HG02973 (cell line): ENCODE measurements at regions not wholly inside any gene's neighbourhood (a gene's known extent, or its start where the extent isn't known, plus 50 kb on each side); places are given as distances from the start of the nearest gene placed in this dataset.

ENCODE experiments used
- ATAC-seq: cut with Tn5 transposase; IDR thresholded peaks from one replicate; pipeline ENCODE4 v1.9.1; 2021; ENCODE audit warnings: moderate library complexity; ENCODE audit not compliant: unreplicated experiment

- no peak for ATAC-seq
These were observed 225.7 kb downstream of the UTP18 start for GRCh38 chr17:51486091-51486490.

- ATAC-seq = no peak
These were observed 226.7 kb downstream of the UTP18 start for GRCh38 chr17:51486885-51487520.

- no peak for ATAC-seq
These were observed 227.6 kb downstream of the UTP18 start for GRCh38 chr17:51487947-51488346.

- no peak for ATAC-seq
These were observed 231.1 kb downstream of the UTP18 start for GRCh38 chr17:51491416-51491815.

- ATAC-seq = no peak
These were observed 232.9 kb downstream of the UTP18 start for GRCh38 chr17:51493206-51493605.

- ATAC-seq = no peak
These were observed 236.0 kb downstream of the UTP18 start for GRCh38 chr17:51496378-51496777.

- ATAC-seq = no peak
These were observed 239.6 kb downstream of the UTP18 start for GRCh38 chr17:51499897-51500296.

GRCh38 chr17:51500454-51500853, 240.1 kb downstream of the UTP18 start:
- no peak for ATAC-seq

GRCh38 chr17:51505450-51505849, 245.1 kb downstream of the UTP18 start:
- ATAC-seq = no peak

GRCh38 chr17:51507444-51507843, 247.1 kb downstream of the UTP18 start:
- no peak for ATAC-seq

- no peak for ATAC-seq
These were observed 247.7 kb downstream of the UTP18 start for GRCh38 chr17:51508048-51508447.

- ATAC-seq = no peak
These were observed 250.6 kb downstream of the UTP18 start for GRCh38 chr17:51510940-51511339.

- ATAC-seq = no peak
These were observed 252.0 kb downstream of the UTP18 start for GRCh38 chr17:51512220-51512907.

- no peak for ATAC-seq
These were observed 256.6 kb downstream of the UTP18 start for GRCh38 chr17:51516924-51517323.

GRCh38 chr17:51524524-51524923, 264.2 kb downstream of the UTP18 start:
- ATAC-seq = no peak

- ATAC-seq = no peak
These were observed 266.2 kb downstream of the UTP18 start for GRCh38 chr17:51526507-51526906.

- no peak for ATAC-seq
These were observed 267.1 kb downstream of the UTP18 start for GRCh38 chr17:51527225-51527982.

- ATAC-seq = no peak
These were observed 267.8 kb downstream of the UTP18 start for GRCh38 chr17:51528111-51528510.

GRCh38 chr17:51533219-51533618, 272.9 kb downstream of the UTP18 start:
- no peak for ATAC-seq

- ATAC-seq = no peak
These were observed 273.5 kb downstream of the UTP18 start for GRCh38 chr17:51533821-51534220.

- ATAC-seq = no peak
These were observed 276.3 kb downstream of the UTP18 start for GRCh38 chr17:51536627-51537026.

GRCh38 chr17:51537996-51538550, 277.7 kb downstream of the UTP18 start:
- ATAC-seq = no peak
